COLO668 (cell line): ENCODE measurements at regions not wholly inside any gene's neighbourhood (a gene's known extent, or its start where the extent isn't known, plus 50 kb on each side); places are given as distances from the start of the nearest gene placed in this dataset.

ENCODE experiments used
- DNase-seq: peaks from one replicate; lab custom pipeline; 2025; ENCODE audit not compliant: unreplicated experiment; lab: John Stamatoyannopoulos, UW

DNA sequence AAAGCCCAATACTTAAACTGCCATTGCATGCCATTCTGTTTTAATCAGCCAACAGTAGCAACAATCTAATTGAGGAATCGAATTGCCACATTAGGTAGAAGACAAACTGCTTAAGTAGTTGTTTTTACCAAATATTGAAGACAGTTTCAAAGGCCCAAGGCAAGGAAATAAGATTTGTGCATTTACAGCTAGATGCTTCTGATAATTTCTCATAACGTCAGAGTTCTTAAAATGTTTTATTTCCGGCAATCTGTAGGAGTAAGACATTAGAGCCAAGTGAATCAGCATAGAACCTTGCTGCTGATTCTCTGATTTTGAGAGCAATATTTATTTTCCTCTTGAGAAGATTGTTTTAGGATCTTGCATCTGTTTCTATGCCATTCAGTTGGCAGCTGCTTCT lies 174.3 kb downstream of the RBM43 start:
- DNase-seq: no peak

DNA sequence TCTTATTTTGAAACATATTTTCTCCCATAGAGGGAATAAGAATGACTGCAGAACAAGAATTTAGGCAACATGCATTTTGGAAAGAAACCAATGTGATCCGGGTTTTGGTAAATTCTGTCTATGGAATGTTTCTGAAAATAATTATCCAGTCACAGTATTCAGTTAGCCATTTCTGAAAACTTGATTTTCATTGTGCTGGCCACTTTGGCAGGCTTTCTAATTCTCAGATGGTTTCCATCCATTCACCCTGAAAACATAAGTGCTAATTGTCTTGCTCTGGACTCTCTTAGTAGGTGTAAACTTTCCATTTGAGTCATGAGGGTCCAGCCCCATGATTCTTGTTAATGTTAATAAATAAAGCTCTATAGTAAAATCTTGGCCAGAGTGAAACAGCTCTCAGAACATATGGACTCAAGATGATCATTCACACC lies 176.5 kb downstream of the RBM43 start:
- no peak for DNase-seq

DNA sequence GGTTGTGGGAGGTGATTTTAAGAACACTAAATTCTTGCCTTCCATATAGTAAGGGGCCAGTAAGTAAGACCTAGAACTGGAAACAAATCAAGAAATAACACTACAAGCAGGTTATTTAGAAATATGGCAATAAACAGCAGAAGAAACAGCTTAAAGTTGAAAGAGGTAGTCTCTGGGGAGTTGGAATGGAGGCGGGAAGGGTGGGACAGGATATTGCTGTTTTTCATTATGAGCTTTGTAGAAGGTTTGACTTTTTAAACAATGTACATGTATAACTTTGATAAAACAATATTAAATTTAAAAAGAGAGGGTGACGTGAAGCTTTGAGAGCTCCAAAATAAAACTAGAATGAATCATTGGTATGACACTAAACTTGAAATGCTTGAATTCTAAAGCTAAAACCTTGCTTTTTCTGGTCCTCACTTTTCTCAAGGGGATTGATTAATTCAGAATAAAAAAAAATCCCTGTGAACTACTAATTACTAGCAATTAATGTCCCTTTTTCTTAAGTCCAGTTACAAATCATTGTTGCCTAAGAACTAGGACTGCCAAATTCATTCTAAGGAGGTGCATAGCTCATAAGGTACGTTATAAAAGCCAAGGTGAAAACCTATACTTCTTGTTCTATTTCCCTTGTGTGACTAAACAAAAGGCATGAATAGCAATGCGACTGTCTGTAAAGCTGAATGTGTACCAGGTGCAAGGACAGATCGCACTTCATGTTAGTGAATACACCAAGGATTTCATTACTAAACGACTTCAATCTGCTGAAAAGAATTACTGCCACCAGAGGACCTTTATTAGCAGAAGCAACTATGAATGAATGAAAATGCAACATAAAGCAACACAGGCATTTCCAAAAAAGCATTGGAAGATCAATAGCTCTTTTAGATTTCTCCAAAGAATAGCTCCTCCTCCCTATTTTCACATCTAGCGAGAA lies 177.5 kb downstream of the RBM43 start:
- no peak for DNase-seq

DNA sequence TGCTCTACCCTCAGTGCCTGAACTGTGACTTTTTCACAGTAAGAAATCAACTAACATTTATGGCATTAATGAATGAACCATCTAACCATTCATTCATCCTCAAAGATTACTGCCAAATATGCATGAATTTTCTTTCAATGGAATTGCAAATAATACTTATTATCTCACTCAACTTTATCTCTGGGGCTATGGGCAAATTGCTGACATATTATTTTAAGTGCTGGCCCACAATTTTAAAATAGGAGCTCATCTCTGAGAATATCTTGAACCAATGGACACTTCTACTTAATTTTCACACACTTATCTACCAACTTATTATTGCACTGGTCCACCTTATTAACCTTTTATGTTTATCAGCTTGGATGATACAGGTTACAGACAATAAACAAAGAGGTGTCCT lies 182.8 kb downstream of the RBM43 start:
- DNase-seq: no peak

DNA sequence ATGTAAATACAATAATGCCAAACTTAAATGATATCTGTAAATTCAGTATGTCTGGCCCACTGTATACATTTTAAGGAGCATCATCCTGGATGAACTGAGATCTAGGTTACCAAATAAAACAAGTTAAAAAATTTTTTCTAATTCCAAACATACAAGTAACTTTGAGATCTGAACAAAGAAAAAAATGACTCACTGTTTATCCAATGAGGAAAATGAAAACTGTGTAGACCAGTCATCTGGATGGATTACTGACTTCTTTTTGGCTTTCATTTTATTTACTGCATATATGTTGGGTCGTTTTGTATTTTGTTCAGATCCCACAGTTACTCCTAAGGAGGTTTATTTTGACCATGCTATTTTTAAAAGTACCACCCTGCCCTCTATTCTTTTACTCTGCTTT lies 189.8 kb downstream of the RBM43 start:
- no peak for DNase-seq

DNA sequence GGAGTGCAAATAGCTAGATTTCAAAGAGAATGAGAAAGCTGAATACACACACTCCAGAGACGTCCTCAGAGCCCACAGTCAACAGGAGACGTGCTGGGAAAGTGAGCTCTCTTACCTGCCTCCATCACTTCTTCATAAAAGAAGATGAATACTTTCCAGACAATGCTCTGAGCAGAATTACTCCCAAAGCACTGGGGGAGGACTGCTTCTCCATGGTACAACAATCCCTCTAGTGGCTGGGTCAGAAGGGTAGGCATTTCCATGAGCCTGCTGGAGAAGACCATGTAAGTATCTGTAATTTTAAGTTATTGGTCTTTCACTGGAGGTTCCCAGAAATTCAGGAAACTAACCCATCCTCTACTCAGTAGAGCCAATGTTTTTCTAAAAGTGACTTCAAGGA lies 190.3 kb downstream of the RBM43 start:
- DNase-seq: no peak

- DNase-seq: no peak
These were observed 191.4 kb downstream of the RBM43 start for GRCh38 chr2:151070253-151070652.

DNA sequence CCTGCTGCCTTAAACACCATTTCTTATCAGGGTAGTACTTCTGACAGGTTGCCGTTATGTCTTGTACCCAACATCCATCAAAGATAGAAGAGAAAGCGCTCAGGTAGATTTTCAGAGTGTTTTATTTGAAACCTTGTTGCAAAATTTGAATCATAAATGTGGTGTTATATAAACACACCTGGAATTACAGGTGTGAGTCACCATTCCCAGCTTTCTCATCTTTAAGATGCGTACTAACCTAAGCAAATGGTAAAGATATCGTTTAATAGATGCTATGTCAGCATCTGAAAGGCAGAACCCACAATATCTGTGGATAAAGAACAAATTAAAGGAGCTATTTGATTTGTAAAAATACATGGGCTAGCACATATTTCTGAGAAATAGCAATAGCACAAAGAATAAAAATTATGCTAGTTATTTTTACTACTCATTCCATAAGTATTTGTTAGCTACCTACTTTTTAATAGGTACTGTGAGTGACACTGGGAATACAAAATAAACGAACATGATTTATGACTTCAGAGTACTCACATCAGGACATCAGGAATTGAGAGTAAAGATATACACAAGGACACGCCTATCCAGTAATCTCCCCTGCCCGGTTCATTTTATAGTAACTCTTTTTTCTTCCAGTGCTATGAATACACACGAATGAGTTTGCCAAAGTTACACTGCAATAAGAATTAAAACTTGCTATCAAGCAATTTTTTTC lies 193.8 kb downstream of the RBM43 start:
- DNase-seq: no peak

DNA sequence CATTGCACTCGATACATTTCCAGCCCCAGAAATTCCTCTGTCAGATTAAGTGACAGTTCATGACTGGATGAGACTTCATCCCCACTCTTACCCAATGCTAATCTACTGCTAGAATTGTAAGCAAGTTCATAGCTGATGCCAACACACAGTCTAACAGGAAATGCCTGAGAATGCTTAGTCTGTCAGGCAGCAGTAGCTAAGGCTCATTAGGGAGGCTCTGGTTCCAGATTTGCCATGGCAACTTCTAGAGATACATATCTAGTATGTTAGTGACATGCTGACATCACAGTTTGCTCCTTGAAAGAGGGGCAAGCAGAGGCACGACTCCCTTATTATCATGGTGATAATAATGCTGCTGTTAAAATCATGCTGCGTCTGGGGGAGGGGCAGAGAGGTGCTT lies 198.4 kb downstream of the RBM43 start:
- DNase-seq: no peak

GRCh38 chr2:151060287-151060686 lies 201.4 kb downstream of the RBM43 start:
- no peak for DNase-seq

GRCh38 chr2:151056870-151057269 lies 204.8 kb downstream of the RBM43 start:
- no peak for DNase-seq

GRCh38 chr2:151053661-151053990 lies 208.0 kb downstream of the RBM43 start:
- DNase-seq: no peak

- no peak for DNase-seq
These were observed 208.6 kb downstream of the RBM43 start for GRCh38 chr2:151052850-151053660.

DNA sequence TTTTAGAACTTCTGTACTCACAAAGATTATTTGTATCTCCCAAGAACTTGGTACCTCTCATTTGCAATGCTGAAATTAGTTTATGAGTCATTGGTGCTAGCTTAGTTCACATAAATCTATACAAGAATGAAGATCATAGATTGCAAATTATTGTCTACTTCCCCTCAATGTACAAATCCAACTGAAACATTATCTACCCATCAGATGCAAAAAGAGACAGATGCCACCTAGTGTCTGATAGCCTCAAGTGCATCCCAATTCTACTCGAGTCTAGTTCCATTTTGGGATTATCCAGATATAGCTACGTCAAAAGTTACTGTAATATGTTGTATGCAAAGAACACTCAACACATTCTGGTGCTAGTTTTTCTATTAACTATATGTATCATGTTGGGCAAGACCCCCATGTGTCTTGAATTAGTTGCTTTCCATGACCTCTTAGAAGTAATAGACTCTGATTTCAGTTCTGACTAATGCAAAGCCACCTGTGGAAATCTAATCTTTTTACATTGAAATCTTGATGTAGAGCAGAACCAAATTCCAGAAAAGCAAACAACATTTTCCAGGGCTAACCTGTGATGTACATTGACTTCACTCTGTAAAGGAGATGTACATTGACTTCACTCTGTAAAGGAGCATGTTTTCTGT lies 210.0 kb downstream of the RBM43 start:
- peak; percentile 12 for DNase-seq

DNA sequence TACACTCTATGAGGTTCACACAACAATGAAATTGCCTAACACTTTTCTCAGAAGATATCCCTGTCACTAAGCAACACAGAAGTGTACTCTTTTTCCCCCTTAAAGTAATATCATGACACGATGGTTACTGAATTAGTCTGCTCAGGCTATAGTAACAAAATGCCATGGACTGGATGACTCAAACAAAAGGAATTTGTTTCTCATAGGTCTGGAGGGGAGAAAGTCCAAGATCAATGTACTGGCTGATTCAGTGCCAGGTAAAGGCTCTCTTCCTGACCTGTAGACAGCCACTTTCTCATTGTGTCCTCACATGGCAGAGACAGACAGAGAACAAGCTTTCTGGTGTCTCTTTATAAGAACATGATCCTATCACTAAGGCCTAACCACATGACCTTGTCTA lies 211.9 kb downstream of the RBM43 start:
- DNase-seq: no peak

DNA sequence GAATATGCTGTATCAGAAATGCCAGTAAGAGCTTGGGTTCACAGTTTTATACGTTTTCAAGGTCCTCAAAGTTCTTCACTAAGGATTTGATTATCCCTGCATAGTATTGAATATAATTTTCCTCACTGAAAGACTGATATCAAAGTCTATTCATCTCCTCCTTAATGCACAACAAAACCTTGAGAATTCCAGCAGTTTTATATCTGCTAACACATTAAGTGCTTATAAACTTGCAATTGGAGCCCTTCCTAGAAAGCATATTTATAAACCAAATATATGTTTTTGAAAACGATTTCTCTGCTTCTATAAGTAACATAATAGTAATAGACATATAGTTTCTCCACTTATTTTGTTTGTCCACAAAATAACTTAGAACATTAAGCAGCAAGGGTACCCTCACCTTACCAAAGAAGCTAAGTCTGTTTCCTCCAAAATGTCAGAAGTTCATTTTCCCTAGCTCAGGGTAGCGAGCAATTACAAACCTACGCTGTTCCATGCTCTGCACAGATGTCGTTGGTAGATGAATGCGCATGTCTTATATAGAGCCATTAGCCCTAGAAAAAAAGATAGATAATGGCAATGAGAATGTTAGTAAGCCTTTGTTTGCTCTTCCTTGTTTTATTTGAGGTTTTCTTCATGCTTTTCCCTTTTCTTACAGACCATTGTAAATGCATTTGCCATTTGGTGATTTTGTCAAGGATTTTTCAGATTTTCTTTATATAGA lies 213.2 kb downstream of the RBM43 start:
- no peak for DNase-seq

DNA sequence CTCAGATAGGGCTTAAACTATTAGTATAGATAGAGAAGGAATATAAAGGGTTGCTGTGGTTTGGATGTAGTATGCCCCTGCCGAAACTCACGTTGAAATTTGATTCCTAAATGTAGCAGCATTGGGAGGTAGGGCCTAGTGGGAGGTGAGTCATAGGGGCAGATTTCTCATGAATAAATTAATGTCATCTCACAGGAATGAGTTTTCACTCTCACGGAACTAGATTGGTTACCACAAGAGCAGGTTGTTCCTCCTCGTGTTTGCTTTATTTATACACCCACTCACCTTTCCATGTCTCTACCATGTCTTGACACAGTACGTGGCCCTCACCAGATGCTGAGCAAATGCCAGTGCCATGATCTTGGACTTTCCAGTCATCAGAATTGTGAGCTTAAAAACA lies 218.2 kb downstream of the RBM43 start:
- DNase-seq: no peak

- no peak for DNase-seq
These were observed 218.7 kb downstream of the RBM43 start for GRCh38 chr2:151042964-151043363.

- DNase-seq: no peak
These were observed 221.6 kb downstream of the RBM43 start for GRCh38 chr2:151040039-151040438.

DNA sequence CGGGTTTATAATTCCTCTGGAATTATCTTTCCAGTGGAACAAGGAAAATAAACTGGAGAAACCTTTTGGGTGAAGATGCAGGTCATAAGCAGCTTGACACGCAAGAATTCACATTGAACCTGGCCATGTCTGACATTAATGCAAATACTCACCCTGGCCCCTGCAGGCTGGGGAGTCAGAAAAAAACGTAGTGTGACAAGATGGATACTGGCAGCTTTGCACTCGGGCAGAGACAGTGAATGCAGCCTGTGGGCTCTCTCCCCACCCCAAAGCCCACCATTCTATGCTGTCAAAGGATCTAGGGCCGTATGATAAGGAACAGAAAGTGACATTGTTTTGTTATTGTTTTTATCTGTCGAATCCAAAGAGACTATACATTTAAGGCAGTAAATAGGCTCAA lies 223.1 kb downstream of the RBM43 start:
- DNase-seq: no peak
